GM23248 (cell line): ENCODE measurements at regions not wholly inside any gene's neighbourhood (a gene's known extent, or its start where the extent isn't known, plus 50 kb on each side); places are given as distances from the start of the nearest gene placed in this dataset.

Source experiments
- EZH2 ChIP-seq: fragments of 200-600 bp; sonication (generic); IDR thresholded peaks from 2 replicates; pipeline ENCODE4 v1.6.1; 2018; ENCODE audit warnings: antibody characterized with exemption, mild to moderate bottlenecking; ENCODE audit not compliant: insufficient read depth, poor library complexity, severe bottlenecking
- EZH2phosphoT487 ChIP-seq: fragments of 200-600 bp; sonication (generic); IDR thresholded peaks from 2 replicates; pipeline ENCODE4 v1.6.1; 2018; ENCODE audit warnings: antibody characterized with exemption, moderate library complexity, mild to moderate bottlenecking, low read depth; ENCODE audit not compliant: insufficient read depth

DNA sequence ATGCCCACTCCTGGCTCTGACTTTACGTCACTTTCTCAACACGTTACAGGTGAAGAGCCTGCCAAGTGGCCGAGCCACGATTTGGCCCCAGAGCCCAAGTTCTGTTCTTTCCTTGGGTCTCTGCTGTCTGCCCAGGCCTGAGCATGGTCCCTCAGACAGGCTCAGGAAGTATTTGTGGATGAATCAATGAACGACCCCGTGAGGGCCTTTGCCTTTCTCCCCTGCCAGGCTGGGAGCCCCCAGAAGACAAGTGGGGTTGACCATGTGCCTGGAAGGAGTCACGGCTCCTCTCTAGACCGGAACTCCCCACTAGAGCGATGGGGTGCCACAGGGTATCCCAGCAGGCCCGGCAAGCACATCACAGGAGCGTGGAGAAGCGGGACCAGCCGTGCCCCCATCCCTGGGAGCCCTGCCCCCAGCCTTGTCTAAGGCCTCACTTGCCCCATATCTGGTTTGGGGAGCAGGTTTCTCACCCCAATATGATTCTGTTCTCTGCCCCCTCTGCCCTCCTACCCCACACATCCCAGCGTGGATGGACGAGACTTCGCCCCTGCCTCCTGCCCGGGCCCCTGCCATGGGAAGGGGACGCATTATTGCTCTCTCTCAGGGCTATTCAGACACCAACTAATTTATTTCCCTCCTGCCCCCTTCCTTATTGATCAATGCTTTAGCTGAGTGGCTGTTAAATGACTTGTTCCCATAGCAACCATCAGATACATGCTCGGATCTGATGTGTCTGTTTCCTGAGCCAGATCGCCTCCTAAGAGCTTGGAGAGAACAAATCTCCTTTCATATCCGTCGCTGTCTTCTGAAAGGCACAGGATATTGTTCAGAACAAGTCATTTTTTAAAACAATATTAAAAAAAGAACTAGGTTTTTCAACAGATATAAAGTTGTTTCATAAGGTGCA, 69.0 kb downstream of the DIO3 start:
- TF ChIP-seq EZH2 = no peak
- no peak for TF ChIP-seq EZH2phosphoT487
